HG03432 (cell line): ENCODE measurements at regions not wholly inside any gene's neighbourhood (a gene's known extent, or its start where the extent isn't known, plus 50 kb on each side); places are given as distances from the start of the nearest gene placed in this dataset.
"Not testable (repeated sequence)": the region's sequence is repeated elsewhere in the genome, so short reads cannot be mapped to it uniquely, and the experiment has no call there.

Experiments
- ATAC-seq: cut with Tn5 transposase; IDR thresholded peaks from one replicate; pipeline ENCODE4 v1.9.1; 2021; ENCODE audit warnings: mild to moderate bottlenecking, moderate library complexity; ENCODE audit not compliant: unreplicated experiment

DNA sequence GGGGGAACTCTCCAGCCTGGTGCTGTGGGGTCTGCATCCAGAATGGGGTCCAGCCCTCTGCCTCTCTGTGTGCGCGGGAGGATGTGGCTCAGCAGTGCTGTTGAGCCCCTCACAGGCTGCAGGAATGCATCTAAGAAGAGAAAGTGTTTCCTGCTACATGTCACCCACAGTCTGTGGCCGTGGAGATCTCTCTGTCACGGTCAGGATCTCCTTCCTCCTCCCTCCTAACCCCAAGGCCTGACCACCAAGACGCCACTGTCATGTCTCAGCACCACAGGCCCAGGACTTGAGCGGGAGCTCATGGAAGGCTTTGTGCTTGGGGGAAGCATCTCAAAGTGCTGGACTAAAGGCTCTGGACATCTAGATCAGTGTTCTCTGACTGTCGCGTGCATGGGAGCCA is 90.1 kb downstream of the SREK1 start:
- ATAC-seq: no peak

DNA sequence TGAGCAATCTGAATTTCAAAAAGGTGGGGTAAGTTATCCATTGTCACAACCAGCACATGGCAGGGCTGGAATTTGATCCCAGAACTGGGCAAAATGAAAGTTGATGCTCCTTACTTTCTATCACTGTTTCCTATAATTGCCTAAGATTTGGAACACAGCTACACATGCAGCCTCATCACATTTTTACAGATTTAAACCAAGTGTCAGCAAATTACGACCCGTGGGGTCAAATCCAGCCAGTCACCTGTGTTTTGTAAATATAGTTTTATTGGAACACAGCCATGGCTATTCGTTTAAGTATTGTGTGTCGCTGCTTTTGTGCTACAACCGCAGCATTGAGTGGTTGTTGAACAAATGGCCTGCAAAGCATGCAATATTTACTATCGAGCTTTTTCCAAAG is 94.3 kb downstream of the SREK1 start:
- no peak for ATAC-seq

DNA sequence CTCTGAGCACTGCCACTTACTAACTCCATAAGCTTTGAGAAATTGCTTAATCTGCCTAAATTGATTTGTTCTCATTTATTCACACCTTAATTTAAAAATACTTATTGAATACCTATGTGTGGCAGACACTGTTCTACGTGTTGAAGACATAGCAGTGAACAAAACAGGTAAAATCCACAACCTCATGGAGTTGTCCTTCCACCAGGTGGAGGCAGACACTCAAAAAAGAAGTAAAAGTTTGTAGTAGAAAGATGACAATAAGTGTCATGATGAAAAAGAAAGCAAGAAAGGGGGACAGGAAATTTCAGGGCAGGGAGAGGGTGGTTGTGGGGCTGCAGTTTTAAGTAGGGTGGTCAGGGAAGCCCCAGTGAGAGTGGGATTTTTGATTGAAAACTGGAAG is 94.9 kb downstream of the SREK1 start:
- ATAC-seq: no peak

DNA sequence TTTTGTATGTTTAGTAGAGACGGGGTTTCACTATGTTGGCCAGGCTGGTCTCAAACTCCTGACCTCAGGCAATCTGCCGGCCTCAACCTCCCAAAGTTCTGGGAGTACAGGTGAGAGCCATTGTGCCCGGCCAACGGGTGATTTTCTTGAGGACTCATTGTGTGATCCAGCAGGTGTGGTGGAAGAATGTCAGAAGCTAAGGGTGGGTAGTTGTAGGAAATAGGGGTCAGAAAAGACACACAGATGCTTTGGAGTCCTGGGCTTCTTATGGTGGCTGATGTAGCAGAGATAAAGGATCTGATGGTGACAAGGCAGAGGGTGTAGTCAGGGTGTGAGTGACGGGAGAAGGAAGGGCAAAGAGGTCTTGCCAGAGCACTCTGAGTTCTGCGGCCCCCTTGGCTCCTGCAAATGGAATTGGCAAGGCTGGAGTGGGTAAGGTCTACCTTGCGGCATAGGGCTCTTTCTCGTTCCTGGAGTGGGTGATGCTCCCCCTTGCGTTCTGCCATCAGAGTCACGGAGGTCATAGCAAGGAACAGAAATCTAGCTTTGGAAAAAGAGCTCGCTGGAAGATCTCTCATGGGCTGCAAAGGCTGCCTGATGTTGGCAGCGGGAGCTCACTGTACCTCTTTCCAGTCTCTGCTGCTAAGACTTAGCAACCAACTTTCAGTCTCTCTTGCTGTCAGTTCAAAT is 97.2 kb downstream of the SREK1 start:
- no peak for ATAC-seq

DNA sequence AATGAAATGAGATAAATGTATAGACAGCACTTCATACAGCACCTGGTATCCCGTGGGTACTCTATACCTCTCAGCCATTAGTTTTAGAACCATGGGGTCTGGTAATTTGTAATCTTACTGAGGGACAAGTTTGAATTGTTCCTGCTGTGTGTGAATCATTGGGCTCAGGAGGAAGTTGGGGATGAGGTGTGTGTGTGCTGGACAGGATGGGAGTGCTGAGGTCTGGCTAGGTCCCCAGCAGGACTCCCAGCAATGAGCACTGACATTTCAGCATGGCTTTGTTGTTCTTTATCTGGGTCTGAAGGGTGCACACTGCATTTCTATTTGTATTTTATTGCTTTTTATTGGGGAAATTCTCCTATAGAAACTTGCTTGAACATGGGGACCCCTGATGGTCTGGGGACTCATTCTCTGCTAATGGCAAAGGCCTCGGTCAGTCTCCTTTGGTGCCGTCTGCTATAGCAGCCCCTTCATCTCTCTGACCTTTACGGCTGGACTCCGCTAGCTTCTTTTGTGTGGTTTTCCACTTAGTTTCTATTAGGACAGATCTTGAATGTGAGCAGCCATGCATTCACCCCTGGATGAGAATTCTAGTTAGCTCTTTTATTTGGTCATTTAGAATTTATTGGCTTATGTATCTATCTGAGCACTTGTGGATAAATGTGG is 98.1 kb downstream of the SREK1 start:
- no peak for ATAC-seq

DNA sequence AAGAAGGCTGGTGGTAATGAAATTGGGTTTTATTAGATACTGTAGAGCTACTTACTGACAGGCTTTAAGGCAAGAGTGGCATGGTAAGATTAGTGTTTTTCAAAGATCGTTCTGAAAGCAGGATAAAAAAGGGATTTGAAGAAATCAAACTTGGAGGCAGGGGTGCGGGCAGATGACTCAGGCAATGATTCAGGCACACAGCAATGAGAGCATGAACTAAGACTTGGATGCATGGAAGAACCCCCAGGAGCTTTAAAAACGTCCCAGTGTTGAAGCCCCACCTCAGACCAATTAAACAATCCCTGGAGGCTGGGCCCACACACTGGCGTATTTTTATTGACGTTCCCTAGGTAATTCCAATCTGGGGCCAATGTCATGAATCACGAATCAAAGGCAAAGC is 102.5 kb downstream of the SREK1 start:
- ATAC-seq: no peak

DNA sequence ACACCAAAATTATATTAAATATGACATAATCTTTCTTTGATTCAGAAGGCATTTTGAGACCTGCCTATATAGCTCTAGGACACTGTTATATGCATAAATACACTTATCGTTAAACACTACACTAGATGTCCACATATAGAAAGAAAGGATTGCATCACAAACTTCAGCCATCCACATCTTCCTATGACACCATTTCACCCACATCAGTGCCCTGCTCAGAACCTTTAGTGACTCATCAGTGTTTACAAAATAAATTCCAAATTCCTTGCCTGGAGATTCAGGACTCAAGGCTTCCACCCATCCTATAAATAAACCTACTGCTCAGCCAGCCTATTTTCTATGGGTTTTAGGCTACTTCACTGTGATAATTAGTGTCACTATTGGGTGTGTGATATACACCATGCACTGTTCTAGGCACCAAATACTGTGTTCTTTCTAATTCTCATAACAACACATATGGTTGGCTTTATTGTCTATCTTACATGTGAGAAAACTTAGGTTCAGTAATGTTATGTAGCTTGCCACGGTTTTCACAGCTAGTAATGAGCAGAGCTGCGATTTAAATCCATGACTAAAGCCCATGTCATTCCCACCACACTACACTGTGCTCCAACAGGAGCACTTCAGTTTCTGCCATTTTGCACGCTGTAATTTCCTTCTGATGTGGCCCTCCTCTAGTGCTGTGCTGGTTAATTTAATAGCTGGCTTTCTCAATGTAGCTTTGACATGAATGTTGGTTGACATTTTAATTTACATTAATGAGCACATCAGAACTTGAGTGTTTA is 103.3 kb downstream of the SREK1 start:
- no peak for ATAC-seq

DNA sequence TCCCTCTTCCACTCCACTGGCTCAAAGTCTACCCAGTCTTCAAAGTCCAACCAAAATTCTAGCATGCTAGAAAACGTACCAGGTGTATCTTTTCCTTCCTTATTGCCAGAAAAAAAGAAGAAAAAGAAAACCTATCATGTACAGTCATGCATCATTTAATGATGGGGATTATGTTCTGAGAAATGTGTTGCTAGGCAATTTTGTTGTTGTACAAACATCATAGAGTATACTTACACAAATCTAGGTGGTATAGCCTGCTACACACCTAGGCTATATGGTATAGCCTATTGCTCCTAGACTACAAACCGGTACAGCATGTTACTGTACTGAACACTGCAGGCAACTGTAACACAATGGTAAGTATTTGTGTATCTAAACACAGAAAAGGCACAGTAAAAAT is 104.8 kb downstream of the SREK1 start:
- ATAC-seq: no peak

DNA sequence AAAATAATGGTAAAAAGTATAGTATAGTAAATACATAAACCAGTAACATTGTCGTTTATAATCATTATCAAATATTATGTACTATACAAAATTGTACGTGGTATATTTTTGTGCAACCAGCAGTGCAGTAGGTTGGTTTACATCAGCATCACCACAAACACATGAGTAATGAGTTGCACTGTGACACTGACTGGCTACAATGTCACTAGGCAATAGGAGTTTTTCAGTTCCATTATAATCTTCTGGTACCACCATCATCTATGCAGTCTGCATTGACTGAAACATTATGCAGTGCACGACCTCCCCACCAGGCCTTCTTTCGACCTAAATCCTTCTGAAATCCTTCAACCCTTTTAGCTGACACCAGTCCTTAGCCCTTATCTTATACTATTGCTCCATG is 105.8 kb downstream of the SREK1 start:
- ATAC-seq: no peak

DNA sequence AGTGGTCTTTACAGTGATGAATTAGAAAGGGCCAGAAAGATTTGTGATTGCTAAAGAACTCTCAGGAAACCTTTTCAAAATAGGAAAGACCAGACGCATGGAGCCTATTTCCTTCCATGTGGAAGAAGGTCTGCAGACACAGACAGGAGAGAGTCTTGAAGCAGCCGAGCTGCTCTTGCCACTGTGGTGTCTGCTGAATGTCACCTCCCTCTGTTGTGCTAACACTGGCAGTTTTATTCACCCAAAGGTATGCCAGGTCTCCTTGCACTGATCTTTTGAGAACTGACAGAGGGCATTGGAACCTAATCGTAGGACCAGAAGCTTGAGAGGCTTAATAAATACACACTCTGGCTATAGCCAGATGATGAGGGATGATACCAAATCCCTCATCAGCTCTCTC is 108.7 kb downstream of the SREK1 start:
- no peak for ATAC-seq

DNA sequence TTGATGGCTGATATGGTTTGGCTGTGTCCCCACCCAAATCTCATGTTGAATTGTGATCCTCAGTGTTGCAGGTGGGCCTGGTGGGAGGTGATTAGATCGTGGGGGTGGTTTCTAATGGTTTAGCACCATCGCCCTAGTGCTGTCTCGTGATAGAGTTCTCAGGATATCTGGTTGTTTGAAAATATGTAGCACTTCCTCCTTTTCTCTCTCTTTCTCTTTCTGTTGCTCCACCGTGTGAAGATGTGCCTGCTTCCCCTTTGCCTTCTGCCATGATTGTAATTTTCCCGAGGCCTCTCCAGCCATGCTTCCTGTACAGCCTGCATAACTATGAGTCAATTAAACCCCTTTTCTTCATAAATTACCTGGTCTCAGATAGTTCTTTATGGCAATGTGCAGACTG is 111.6 kb downstream of the SREK1 start:
- ATAC-seq: no peak

DNA sequence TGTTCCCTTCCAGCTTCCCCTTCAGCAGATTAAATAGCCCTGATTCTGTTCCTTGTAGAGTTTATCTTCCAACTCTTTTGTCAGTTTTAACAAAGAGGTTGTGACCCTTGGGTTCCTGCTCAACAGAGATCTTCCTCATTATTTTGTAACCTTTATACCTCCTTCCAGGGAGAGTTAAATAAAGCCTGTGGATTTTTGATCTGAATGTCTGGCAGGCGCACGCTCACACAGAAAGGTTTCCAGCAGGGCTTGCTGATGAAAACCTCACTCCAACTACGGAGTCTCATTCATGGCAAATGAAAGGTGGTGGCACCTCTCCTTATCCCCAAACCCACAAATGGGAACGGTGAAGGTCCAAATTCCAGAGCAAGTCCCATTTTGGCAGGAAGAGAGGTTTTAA is 129.0 kb downstream of the SREK1 start:
- no peak for ATAC-seq

DNA sequence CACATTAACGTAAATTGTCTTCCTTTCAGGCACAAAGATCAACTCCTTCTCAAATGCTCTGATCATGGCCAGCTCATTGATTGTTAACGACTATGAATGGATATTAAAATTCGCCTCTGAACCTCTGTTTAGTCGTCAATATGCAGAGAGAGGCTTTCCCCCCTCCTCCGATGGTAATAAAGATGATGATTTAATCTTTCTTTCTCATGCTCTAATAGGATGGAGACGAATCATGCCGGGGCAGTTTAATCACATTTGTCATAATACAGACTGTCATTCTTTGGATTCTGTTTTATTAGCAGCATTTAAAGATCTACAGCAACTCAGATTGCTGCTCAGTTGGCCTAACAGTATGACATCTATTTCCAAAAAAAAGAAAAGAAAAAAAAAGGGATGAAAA is 132.9 kb downstream of the SREK1 start:
- no peak for ATAC-seq

DNA sequence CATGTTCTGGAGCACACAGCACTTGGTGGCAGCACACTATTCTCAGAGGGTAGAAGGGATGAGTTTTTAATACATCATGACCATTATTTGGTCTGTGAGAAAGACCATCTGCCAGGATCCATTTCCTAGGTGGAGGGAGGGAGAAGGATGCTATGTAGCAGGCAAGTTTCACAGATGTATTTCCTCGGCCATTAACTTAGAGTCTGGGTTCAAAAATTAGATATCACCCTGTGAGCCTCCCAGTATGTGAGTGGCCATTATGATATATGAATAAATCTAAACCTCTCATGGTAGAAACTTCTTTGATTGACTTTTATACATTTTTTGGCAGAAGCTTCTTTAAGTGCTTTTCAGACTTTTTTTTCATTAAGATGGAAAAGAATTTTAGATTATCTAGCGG is 133.9 kb downstream of the SREK1 start:
- no peak for ATAC-seq

DNA sequence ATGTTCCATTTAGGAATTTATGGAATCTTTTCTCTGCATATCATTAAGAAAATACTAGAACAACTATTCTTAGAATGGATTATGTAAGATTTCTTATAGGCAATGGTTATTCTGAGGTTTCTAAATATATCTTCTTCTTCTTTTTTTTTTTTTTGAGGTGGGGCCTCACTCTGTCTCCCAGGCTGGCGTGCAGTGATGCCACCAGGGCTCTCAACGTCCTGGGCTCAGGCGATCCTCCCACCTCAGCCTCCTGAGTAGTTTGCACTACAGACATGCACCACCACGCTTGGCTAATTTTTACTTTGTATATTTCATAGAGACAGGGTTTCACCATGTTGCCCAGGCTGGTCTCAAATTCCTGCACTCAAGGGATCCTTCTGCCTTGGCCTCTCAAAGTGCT is 137.2 kb downstream of the SREK1 start:
- no peak for ATAC-seq

DNA sequence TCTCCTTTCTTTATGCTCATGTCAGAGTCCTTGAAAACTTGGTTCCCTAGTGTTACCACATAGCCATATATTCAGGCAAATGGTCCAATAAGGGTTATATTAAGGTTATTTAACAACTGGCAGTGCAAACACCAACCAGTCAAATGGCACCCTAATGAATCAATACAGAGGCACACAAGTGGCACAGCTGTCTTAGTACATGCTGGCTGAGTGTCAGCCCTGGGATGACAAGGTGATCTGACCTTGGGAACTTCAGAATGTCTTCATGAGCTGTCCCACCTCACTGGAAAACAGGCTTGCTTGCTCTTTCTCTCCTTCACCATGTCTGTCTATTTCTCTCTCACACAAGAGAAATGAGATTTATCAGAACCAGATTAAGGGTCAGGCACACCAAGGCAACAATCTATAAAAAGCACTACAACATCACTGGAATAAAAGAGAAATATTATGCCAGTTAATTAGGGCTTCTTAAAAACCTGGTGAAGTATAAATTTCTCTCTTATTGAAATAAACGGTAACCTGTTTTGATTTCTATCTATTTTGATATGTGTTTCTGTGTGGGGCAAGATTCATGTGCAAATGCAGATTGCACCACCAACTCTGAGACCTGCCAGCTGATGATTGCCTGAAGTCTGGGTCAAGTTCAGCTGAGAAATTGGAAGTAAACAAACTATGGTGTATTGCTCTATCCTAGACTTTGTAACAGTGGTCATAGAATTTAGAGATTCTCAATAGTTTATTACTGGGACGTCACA is 140.7 kb downstream of the SREK1 start:
- no peak for ATAC-seq

DNA sequence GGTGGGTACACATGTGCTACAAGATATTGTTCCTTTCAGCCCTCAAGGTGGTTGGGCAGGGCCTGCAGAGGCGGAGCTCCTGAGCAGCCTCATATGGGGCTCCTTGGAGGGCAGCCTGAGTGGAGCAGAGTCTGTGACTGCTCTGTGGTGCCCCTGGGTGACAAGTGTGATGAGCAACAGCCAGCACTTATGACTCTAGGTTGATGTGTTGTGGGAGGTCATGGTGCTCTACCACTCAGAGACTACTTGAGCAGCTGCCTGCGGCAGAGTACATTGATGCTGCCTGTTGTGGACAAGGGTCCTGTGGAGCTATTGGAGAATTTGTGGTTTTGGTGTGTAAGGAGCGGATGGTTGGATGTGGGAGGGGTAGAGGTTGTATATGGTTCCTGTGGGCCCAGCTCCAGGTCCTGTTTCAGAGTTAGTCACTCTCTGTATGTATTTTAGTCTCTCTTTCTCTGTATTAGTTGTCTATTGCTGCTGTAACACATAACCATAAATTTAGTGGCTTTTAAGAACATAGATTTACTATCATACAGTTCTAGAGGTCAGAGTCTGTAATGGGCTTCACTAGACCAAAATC is 141.3 kb downstream of the SREK1 start:
- ATAC-seq: no peak

DNA sequence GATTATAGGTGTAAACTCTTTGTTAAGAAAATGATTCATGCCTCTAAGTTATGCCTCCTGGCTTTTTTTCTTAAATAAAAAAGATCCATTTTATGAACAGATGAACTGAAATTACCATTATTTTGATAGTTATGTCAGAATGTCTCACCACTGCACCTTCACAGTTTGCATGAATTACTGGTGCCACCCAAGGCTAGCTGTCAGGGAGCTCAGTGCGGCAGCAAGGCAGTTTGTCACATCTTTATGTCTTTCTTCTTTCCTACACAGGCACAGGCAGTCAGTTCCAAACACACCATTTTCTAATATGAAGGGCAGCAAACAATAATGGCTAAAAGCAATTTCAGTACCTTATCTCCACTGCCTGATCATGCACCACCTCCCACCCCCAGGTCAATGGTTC is 147.7 kb downstream of the SREK1 start:
- ATAC-seq: no peak

DNA sequence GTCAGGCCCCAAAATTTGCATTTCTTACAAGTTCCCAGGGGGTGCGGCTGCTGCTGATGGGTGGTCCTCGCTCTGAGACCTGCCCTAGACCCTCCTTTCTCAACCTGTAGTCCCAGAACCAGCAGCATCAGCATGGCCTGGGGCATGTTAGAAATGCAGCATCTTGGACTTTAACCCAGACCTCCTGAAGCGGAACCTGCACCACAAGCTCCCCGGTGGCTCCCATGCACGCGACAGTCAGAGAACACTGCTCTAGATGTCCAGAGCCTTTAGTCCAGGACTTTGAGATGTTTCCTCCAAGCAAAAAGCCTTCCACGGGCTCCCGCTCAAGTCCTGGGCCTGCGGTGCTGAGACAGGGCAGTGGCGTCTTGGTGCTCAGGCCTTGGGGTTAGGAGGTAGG is 149.8 kb downstream of the SREK1 start:
- ATAC-seq: not testable (repeated sequence)

DNA sequence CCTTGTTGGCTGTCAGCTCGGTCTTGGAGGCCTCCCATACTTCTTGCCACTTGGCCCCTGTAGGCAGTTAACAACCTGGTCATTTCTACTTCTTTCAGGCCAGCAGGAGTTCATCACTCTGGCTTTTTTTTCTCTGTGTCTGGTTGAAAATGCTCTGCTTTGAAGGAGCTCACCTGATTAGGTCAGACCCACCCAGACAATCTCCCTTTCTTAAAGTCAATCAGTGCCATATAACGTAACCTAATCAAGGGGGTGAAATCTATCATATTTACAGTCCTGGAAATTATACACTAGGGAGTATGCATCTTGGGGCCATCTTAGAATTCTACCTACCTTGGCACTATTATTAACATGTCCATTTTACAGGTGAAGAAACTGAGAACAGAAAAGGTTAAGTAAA is 155.4 kb downstream of the SREK1 start:
- no peak for ATAC-seq

DNA sequence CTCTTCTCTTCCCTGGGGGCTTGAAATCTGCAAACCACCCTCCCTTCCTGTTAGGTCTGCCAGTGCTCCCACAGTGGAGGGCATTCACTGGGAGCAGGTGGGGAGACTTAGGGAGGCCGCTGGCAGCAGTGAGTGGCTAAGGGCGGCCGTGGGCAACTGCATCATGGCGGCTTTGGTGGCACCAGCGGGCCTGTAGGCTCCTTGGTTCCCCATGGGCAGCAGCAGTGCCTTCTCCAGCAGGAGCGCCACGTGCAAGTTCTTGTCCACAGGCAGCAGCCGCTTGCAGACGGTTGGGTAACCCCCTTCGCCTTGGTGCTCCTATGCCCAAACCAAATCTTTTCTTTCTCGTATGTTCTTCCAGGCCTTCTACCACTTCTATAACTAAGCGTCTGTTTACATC is 158.2 kb downstream of the SREK1 start:
- ATAC-seq: no peak
